NCI-H2107 treated with DMSO at 0.1 percent for 48 hours (cell line): ENCODE measurements at regions not wholly inside any gene's neighbourhood (a gene's known extent, or its start where the extent isn't known, plus 50 kb on each side); places are given as distances from the start of the nearest gene placed in this dataset.
"Not testable (repeated sequence)": the region's sequence is repeated elsewhere in the genome, so short reads cannot be mapped to it uniquely, and the experiment has no call there.

ENCODE experiments used
- DNase-seq: peaks from one replicate; lab custom pipeline; 2025; ENCODE audit not compliant: unreplicated experiment; lab: John Stamatoyannopoulos, UW

DNA sequence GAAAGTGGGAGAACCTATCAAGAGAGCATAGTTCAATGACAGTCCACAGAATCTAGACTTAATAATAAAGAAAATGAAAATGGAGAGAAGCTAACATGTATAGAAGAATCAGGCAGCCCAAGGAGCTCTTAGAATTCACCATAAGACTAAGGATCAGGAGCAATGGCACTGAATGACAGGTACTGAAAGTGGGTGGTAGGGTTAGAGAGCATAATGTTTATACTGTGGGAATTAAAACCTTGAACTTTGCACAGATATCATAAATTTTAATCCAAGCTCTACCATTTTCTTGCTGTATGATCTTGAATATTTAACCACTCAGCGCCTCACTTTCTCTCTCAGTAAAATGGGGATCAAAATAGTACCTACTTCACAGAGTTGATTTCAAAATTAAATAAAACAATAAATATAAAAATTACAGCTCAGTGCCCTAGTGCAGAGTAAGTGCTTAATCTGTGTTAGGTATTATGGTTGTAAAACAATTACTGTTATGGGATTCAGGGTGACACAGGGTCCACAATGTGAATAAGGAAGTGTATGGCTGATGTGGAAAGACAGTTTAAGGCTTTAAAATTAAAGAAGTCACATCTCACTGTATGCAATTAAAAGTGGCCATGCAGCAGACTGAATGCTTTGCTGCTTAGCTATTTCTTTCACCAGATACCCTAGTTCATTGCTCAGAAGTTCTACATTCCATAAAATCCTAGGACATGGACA, 319.8 kb downstream of the HINT1 start:
- no peak for DNase-seq

GRCh38 chr5:130836729-130837649, 328.1 kb downstream of the HINT1 start:
- DNase-seq = peak; percentile 1

DNA sequence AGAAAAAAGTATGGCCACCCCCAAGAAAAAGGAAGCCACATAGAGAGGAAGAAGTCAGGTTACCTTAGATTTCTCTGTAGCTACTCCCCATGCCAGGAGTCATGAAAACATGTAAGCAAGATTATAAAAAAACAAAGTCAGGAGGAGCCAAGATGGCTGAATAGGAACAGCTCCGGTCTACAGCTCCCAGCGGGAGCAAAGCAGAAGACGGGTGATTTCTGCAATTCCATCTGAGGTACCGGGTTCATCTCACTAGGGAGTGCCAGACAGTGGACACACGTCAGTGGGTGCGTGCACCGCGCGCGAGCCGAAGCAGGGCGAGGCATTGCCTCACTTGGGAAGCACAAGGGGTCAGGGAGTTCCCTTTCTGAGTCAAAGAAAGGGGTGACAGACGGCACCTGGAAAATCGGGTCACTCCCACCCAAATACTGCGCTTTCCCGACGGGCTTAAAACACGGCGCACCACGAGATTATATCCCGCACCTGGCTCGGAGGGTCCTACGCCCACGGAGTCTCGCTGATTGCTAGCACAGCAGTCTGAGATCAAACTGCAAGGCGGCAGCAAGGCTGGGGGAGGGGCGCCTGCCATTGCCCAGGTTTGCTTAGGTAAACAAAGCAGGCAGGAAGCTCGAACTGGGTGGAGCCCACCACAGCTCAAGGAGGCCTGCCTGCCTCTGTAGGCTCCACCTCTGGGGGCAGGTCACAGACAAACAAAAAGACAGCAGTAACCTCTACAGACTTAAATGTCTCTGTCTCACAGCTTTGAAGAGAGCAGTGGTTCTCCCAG, 347.3 kb downstream of the HINT1 start:
- not testable (repeated sequence) for DNase-seq

GRCh38 chr5:130815246-130815645, 349.8 kb downstream of the HINT1 start:
- DNase-seq = no peak

DNA sequence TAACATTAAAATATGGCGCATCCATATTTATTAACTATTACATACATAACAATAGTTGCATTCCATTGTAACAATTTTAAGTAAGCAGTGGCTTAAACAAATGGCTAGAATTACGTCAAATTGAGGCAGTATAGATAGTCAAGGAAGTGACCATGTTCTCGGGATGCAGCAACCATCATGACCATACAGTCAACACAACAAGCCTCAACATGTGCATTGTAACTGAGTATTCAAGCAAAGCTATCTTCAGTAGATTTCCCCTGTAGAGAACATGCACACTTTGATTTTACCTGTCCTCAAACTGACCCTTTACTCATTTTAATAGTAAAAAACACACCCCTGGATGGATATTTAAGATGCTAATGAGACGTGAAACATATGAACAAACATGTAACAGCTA, 356.4 kb downstream of the HINT1 start:
- DNase-seq = no peak

DNA sequence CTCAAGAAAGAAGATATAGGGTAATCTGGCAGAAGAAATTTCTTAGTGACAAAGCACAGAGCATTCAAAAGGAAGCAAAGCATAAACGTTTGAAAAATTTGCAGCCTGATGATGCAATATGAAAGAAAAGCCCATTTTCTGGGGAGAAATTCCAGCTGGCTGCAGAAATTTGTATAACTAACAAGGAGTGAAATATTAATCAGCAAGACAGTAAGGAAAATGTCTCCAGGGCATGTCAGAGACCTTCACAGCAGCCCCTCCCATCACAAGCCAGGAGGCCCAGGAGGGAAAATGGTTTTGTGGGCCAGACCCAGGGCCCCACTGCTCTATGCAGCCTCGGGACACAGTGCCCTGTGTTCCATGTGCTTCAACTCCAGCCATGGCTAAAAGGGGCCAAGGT, 359.4 kb downstream of the HINT1 start:
- no peak for DNase-seq

GRCh38 chr5:130805036-130805435, 360.0 kb downstream of the HINT1 start:
- no peak for DNase-seq

DNA sequence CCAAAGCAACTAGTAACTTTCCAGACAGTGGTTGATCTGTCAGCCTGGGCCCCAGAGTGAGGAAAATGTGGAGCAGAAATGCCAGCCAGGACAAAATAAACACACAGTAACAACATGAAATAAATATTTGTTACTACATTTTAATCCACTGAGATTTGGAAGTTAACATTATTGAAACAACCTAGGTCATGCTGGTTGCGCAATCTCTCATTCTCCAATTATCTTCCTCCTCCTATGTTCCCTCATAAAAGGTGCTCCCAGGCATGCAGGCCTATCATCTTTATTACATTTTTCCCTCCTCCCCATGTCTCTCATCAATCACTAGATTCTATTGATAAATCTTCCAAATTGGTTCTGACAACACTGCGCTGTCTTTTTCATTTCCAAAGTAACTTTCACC, 363.1 kb downstream of the HINT1 start:
- DNase-seq = no peak

DNA sequence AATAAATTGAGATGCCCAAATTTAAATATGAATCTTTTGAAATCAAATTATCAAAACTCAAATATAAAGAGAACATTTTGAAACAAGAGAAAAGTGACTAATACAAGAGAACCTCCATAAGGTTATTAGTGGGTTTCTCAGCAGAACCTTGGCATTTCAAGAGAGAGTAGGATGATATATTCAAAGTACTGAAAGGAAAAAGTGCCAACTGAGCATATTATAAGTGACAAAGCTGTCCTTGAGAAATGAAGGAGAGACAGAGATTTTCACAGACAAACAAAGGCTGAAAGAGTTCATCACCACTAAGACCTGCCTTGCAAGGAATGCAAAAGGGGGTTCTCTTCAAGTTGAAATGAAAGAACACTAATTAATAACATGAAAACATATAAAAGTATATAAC, 366.0 kb downstream of the HINT1 start:
- DNase-seq = no peak

GRCh38 chr5:130797303-130797702, 367.8 kb downstream of the HINT1 start:
- DNase-seq = no peak

DNA sequence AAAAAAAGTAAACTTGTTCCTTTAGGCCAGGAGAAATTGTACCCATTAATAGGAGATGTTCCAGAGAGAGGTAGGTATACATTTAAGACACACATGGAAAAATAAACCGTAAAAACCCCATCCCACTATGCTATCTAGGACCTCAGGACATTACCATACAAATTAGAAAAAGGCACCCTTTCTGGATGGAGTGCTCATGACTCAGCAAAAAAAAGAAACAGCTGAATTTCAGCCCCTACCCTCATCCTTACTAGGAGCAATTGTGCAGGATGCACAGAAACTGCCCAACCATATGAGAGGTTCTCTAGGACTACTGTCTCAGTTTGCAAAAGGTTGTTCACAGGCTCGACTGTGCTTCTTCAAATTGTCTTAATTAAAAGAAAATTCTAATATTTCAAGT, 368.2 kb downstream of the HINT1 start:
- DNase-seq = no peak

- DNase-seq = no peak
These were observed 369.0 kb downstream of the HINT1 start for GRCh38 chr5:130796032-130796431.

DNA sequence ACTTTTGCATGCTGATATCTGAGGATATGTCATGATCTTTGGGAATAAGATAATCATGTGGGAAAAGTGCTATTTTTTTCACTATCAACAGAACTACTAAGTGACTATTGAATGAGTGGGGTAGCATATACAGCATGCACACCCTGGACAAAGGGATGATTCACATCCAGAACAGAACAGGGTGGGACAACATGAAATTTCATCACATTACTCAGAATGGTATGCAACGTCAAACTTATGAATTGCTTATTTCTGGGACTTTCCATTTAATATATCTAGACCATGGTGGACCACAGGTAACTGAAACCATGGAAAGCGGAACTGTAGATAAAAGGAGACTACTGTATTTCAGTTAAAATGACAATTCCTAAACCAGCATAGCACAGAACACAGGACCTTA, 370.0 kb downstream of the HINT1 start:
- no peak for DNase-seq

DNA sequence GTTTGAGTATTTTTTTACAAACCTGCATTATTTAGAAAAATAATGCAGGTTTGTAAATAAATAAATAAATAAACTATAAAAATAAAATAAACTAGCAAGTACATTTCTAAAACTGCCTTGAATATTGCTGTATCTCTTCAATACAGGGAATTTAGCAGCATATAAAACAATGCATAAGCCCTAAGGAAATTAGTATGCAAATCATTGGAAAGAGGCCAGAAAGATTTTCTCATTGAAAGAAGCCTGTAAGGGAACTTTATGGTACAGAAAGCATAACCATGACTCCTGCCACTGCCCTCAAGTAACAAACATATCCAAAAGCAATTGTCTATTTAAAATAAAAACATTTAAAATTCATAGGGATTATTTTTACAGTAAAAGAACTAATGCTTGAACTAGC, 387.3 kb downstream of the HINT1 start:
- no peak for DNase-seq

DNA sequence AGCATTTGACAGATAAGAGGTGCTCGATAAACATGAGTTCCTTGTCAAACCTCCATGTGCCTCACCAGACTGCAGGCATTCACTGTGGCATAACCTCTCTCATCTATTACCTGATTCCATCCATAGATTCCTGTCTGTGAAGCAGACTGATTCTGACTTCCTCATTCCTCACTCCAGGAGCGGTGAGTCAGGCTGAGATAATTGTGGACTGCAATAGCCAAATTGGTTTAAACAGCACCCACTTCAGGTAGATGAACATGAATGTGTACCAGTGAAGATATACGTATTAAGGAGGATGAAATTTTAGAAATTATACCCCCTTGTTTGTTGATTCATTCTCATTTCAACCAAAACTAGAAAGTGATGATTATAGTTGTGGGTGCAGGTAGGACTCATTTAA, 391.2 kb downstream of the HINT1 start:
- no peak for DNase-seq

DNA sequence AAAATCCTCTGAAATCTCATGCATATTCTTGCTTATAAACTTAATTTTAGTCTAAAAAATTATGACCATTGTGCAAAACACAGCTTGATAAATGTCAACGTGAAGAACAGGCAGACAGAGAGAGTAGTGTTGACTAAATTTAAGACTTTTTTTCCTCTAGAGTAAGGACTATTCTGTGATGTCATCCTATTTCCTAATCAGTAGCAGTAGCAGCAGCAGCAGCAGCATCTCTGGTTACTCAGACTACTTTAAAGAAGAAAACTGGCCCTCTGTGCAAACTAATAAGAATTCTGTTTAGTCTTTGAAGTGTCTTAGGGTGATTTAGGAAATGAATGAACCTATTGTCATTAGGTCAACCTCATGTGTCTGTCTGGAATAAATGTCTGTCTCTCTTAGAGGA, 403.0 kb downstream of the HINT1 start:
- no peak for DNase-seq

- no peak for DNase-seq
These were observed 406.0 kb downstream of the HINT1 start for GRCh38 chr5:130759061-130759460.

DNA sequence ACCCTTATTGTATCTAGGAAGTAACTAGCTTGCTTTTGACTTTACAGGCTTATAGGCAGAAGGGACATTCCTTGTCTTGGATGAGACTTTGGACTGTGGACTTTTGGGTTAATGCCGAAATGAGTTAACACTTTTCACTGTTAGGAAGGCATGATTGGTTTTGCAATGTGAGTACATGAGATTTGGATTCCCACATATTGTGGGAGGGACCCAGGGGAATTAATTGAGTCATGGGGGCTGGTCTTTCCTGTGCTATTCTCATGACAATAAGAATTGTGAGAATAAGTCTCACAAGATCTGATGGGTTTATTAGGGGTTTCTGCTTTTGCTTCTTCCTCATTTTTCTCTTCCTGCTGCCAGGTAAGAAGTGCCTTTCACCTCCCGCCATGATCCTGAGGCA, 417.5 kb downstream of the HINT1 start:
- DNase-seq = no peak

DNA sequence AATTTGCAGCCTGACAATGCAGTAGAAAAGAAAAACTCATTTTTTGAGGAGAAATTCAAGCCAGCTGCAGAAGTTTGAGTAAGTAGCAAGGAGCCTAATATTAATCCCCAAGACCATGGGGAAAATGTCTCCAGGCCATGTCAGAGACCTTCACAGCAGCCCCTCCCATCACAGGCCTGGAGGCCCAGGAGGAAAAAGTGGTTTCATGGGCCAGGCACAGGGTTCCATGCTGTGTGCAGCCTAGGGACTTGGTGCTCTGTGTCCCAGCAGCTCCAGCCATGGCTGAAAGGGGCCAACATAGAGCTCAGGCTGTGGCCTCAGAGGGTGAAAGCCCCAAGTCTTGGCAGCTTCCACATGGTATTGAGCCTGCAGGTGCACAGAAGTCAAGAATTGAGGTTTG, 418.4 kb downstream of the HINT1 start:
- not testable (repeated sequence) for DNase-seq

DNA sequence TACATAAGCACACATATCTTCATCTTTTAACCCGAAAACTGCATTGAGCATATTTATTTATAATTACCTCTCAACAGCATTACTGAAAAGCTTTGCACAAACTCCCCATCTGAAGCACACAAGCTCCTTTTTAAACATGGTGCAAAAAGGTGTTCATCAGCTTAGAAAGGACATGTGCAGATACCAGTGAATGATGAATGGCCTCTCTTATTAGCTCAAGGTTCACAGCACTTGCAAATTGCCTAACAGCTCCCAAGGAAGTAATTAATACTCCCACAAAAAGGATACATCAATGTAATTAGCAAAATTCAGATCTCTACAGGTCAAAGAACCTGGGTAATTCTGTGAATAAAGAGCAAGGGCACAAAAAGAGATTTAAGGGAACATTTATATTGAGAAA, 422.0 kb downstream of the HINT1 start:
- DNase-seq = no peak

GRCh38 chr5:130740047-130740569, 424.9 kb downstream of the HINT1 start:
- DNase-seq = no peak
